ENCODE measurements at regions not wholly inside any gene's neighbourhood (a gene's known extent, or its start where the extent isn't known, plus 50 kb on each side); places are given as distances from the start of the nearest gene placed in this dataset.

GRCh38 chr13:73497430-73497829, 438.6 kb downstream of the KLF5 start:
- in situ Hi-C loops (cut with HindIII; ENCODE audit: low pct_unique_long_range_greater_than_20kb, low sequenced_read_pairs): no loop called here
- DNase-seq (ENCODE audit: low read depth, low spot score): no peak

DNA sequence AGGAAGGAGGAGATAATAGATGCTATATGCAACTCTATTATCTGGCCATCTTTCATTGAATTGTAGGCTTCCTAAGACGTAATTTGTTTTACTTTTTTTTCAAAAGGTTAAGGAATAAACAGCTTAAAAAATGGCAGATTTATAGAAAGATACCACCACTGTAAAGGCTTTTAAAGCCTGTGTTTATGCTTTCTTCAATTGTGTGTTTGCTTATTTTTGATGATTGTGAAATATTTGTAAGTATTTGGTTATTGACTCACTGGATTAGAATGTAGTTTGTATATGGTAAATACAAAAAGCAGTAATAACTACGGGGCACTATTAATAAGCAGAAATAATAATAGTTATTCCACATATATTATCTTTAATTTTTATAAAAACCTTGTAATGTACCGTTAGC, 437.9 kb downstream of the KLF5 start:
- no peak for DNase-seq (ENCODE audit: low read depth, low spot score)
- in situ Hi-C loops (cut with HindIII; ENCODE audit: low pct_unique_long_range_greater_than_20kb, low sequenced_read_pairs): no loop called here

DNA sequence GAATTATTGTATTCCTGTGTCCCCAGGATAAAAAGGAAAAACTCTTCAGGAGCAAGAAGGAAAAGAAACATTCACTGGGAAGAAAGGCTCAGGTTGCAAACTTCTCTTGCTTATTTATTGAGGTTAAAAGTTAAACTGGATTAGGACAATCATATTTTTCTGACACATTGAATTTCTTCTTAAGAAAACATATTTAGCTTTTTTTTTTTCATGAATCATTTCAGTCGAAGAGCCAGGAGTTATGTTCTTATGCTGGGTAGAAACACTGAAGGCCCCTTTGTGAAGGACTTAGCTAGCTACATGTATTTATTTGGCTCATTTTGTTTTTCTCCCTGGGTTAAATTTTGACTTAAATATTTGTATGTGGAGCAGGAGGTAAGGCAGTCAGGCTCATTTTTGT, 434.0 kb downstream of the KLF5 start:
- DNase-seq (ENCODE audit: low read depth, low spot score): no peak
- in situ Hi-C loops (cut with HindIII; ENCODE audit: low pct_unique_long_range_greater_than_20kb, low sequenced_read_pairs): no loop called here

DNA sequence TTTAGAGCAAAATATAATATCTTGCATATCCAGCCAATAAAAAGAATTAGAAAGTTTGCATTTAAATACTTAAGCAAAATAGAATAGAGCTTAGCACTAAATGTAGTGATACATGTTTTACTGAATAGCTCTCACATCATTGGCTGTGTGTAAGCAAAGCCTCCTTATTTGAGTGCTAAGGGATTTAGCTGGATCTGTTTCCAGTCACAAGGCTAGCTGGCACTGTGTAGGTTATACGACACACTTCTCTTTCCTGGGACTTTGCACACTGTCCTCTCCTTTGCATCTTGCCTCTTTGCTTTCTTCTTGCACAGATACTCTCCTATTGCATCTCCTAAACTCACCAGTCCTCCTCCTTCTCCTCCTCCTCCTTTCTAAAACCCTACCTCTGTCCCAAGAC, 423.8 kb downstream of the KLF5 start:
- in situ Hi-C loops (cut with HindIII; ENCODE audit: low pct_unique_long_range_greater_than_20kb, low sequenced_read_pairs): no loop called here
- no peak for DNase-seq (ENCODE audit: low read depth, low spot score)

DNA sequence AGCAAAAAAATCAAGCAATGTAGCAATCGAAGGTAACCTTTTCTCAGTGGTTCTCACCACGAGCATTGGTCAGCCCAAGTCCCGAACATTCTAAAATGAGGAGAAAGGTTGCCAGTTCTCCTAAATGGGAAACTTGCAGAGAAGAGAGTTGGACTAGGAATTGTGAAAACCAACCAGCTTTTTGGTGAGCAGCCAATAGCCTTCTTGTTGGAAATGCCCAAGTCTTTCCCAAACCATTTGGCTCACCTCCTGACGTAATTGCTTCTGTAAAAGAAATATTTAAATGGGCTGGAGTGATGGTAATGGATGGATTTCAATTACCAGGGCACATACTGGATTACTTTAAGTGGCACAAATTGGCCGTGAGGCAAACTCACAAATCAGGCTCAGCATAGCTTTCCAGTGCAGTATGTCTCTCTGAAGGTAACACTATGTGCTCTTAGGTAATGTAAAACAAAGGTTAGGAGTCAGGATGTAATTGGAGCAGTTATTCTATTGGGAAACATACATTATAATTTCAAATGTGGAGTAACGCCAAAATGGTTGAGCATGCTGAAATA, 423.2 kb downstream of the KLF5 start:
- DNase-seq (ENCODE audit: low read depth, low spot score): no peak
- in situ Hi-C loops (cut with HindIII; ENCODE audit: low pct_unique_long_range_greater_than_20kb, low sequenced_read_pairs): no loop called here

DNA sequence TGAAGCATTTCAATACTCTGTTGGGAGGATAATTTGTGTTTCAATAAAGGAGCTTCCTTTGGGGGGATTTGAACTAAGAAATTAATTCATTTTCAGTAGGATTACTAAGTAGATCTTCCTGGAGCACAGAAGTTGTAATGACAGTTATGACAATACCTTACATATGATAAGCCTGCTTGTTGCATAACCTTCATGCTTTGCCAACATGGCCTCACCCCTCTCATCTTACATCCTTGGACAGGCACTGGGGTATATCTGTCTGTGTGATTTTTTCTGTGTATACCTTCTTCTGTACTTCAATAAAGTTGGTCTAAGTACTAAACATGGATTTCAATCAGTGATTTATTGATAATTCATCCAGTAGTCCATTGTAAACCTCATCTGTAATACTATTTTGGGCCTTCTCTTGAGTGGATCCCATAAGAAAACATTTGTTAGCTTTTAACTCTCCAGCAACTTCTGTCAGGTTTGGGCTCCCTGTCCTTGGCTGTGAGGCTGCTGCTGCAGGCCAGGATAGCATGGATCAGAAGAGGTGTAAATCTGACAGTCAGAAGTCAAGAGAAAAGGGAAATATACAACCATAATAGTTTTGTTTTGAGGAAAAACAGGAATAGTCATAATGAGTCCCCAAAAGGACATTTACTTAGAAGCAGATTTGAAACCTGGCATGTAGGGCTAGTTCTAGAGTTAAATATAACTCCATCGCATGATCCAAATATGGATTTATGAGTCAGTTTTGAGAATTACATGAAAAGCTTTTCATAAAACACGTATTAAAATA, 422.2 kb downstream of the KLF5 start:
- no peak for DNase-seq (ENCODE audit: low read depth, low spot score)
- in situ Hi-C loops (cut with HindIII; ENCODE audit: low pct_unique_long_range_greater_than_20kb, low sequenced_read_pairs): no loop called here

- in situ Hi-C loops (cut with HindIII; ENCODE audit: low pct_unique_long_range_greater_than_20kb, low sequenced_read_pairs): no loop called here
- no peak for DNase-seq (ENCODE audit: low read depth, low spot score)
Observed at GRCh38 chr13:73479856-73480255, 421.1 kb downstream of the KLF5 start.

GRCh38 chr13:73479351-73479750, 420.5 kb downstream of the KLF5 start:
- in situ Hi-C loops (cut with HindIII; ENCODE audit: low pct_unique_long_range_greater_than_20kb, low sequenced_read_pairs): no loop called here
- DNase-seq (ENCODE audit: low read depth, low spot score): no peak

DNA sequence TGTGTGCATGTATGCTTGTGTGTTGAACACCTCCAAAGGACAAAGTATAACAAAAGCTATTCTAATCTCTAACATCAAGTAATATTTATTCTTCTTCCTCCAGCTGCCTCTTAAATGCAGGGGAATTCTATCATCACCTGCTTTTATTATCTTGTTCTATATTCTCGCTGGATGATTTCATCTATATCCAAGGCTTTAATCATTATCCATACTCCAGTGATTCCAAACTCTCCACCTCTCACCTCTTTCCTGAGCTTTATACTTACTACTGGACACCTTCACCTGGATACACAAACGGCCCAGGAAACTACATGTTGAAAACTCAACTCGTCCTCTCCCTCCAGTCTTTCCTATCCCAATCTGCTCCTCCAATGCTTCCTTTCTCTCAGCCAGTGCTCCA, 418.6 kb downstream of the KLF5 start:
- in situ Hi-C loops (cut with HindIII; ENCODE audit: low pct_unique_long_range_greater_than_20kb, low sequenced_read_pairs): no loop called here
- no peak for DNase-seq (ENCODE audit: low read depth, low spot score)

GRCh38 chr13:73473016-73473415, 414.2 kb downstream of the KLF5 start:
- no peak for DNase-seq (ENCODE audit: low read depth, low spot score)
- in situ Hi-C loops (cut with HindIII; ENCODE audit: low pct_unique_long_range_greater_than_20kb, low sequenced_read_pairs): no loop called here

DNA sequence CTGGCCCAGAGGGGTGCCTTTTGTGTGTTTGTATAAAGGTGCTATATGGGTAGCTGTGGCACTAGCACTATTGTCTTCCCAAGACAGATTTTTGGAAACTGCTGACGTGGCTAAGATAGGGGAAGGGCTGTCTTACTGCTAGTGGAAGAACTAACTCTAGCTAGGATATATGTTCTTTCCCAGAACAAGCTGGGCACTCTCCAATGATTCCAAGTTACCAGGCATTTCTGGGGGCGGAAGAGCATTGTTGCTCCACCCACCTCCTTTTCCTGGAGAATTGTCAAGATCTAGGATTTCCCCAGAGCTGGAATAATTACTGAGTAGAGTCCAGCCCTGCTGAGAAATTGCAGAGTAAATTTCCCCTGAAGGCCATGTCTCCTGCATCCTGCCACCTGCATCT, 408.3 kb downstream of the KLF5 start:
- DNase-seq (ENCODE audit: low read depth, low spot score): no peak
- in situ Hi-C loops (cut with HindIII; ENCODE audit: low pct_unique_long_range_greater_than_20kb, low sequenced_read_pairs): no loop called here

- no peak for DNase-seq (ENCODE audit: low read depth, low spot score)
- in situ Hi-C loops (cut with HindIII; ENCODE audit: low pct_unique_long_range_greater_than_20kb, low sequenced_read_pairs): no loop called here
Observed at GRCh38 chr13:73466561-73466960, 407.8 kb downstream of the KLF5 start.

DNA sequence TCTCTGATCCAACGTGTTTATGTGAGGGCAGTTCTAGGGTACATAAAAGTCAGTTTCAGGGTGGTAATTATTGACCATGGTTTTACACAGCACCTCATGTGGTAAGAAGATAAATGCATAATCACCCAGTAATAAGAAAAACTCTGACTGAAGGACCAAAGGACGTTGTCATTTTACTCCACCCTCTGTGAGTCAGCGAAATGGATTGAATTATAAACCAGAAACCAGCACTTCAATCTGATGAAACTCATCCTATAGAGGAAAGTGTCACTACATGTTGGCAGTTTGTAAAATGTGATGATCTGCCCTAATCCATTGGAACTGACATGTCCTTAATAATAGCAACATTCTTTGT, 406.8 kb downstream of the KLF5 start:
- peak; percentile 11 for DNase-seq (ENCODE audit: low read depth, low spot score)
- in situ Hi-C loops (cut with HindIII; ENCODE audit: low pct_unique_long_range_greater_than_20kb, low sequenced_read_pairs): no loop called here

- in situ Hi-C loops (cut with HindIII; ENCODE audit: low pct_unique_long_range_greater_than_20kb, low sequenced_read_pairs): no loop called here
Observed at GRCh38 chr13:73464758-73465616, 406.2 kb downstream of the KLF5 start.

GRCh38 chr13:73462241-73462640, 403.4 kb downstream of the KLF5 start:
- in situ Hi-C loops (cut with HindIII; ENCODE audit: low pct_unique_long_range_greater_than_20kb, low sequenced_read_pairs): no loop called here
- peak; percentile 83 for DNase-seq (ENCODE audit: low read depth, low spot score)

More at GRCh38 chr13:73464758-73465616, 406.2 kb downstream of the KLF5 start:
- peak; percentile 24 for DNase-seq (ENCODE audit: low read depth, low spot score)

DNA sequence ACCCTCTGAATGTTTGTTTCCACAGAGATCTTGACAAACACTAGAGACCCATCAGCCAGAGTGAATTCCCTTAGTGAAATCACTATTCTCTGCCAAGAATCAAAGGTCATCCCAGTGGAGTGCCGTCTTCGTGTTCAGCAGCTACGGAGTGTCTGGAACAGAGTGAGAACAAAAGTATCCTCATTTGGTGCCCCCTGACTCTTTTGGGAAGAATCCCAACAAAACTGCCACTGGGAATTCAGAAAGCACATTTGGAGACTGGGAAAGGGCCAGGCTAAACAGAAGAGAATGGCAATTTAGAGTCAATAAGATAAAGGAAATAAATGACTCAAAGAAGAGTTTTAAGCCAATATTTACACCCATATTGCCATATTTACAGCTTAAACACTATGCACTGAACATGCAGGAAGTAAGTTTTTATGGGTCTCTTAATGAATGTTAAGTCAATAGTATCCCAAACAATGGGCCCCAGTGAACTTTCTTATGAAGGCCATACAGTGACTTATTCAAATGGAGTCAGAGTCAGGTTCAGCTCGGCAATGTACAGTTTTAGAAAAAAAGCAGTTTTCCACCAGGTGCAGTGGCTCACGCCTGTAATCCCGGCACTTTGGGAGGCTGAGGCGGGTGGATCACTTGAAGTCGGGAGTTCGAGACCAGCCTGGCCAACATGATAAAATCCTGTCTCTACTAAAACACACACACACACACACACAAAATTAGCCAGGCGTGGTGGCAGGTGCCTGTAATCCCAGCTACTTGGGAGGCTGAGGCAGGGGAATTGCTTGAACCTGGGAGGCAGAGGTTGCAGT, 392.6 kb downstream of the KLF5 start:
- DNase-seq (ENCODE audit: low read depth, low spot score): peak; percentile 46
- in situ Hi-C loops (cut with HindIII; ENCODE audit: low pct_unique_long_range_greater_than_20kb, low sequenced_read_pairs): no loop called here

DNA sequence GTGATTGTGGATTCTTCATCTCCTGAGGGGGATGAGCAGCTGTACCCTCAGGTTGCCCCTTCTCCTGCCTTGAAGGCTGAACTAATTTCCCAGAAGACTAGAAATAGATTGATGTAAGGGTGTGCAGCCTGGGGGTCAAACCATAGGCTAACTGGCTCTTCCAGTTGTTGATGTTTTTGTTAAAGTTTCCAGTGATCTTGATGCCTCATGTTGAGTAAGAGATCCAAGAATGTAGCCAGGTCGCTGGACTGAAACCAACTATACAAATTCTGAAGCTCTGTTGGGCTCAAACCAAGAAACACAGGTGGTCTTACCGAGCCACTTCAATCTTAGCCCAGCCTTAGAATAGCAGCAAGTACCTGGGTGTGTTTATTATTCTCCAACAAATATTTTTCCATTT, 391.8 kb downstream of the KLF5 start:
- no peak for DNase-seq (ENCODE audit: low read depth, low spot score)
- in situ Hi-C loops (cut with HindIII; ENCODE audit: low pct_unique_long_range_greater_than_20kb, low sequenced_read_pairs): no loop called here

- in situ Hi-C loops (cut with HindIII; ENCODE audit: low pct_unique_long_range_greater_than_20kb, low sequenced_read_pairs): no loop called here
- no peak for DNase-seq (ENCODE audit: low read depth, low spot score)
Observed at GRCh38 chr13:73449252-73449651, 390.4 kb downstream of the KLF5 start.
